HepG2 (cell line): ENCODE measurements at regions not wholly inside any gene's neighbourhood (a gene's known extent, or its start where the extent isn't known, plus 50 kb on each side); places are given as distances from the start of the nearest gene placed in this dataset.

Experiments
- ATAC-seq: fragments of 200-7000 bp; cut with Tn5 transposase; 3 replicates; pipeline ENCODE4 v1.9.1; 2020; ENCODE audit warnings: mild to moderate bottlenecking, moderate library complexity
- BruUV-seq: library from RNA; stranded (reverse); fragments of 400-500 nt; replicated peaks from 2 replicates; lab custom pipeline; 2021; lab: Mats Ljungman, UMichigan
- CTCF ChIA-PET: fragments of 300-600 bp; formaldehyde crosslinking; extraction: SDS; loops from one replicate; lab custom pipeline; 2021; ENCODE audit warnings: low total read pairs, inconsistent platforms, low intra/inter-chr PET ratio; lab: Yijun Ruan, JAX
- POLR2A ChIA-PET: fragments of 350-600 bp; sonication (Branson Sonifier 250); formaldehyde crosslinking; loops from one replicate; lab custom pipeline; 2020; ENCODE audit warnings: antibody characterized with exemption, inconsistent platforms; lab: Yijun Ruan, JAX
- DNase-seq: peaks from one replicate; pipeline ENCODE4 v3.0.0-alpha.2; 2015; ENCODE audit warnings: low spot score
- FAIRE-seq: peaks from 3 replicates; lab custom pipeline; 2011; peaks lifted over from hg19 to GRCh38; lab: Jason Lieb, UNC
- H2AFZ ChIP-seq: one replicate; pipeline ENCODE4 v1.6.1; 2011; ENCODE audit warnings: low read length, inconsistent platforms
- H3K27ac ChIP-seq: fragments of 300-600 bp; 3 replicates; pipeline ENCODE4 v1.8.0; 2011; ENCODE audit warnings: mixed run types, mild to moderate bottlenecking, mixed read lengths, low read length, inconsistent platforms; ENCODE audit not compliant: insufficient read depth; ENCODE audit errors: extremely low read length
- H3K27me3 ChIP-seq, 2 experiments: fragments of 200-600 bp in 1 of 2; 2 replicates in 1 of 2; 3 replicates in 1 of 2; pipeline versions ENCODE4 v1.6.0 to v1.8.0; 2011; ENCODE audit warnings: low read length in 2 of 2, mild to moderate bottlenecking in 2 of 2, moderate library complexity in 2 of 2, inconsistent platforms in 1 of 2; ENCODE audit not compliant: insufficient read depth in 2 of 2, control insufficient read depth in 1 of 2
- H3K36me3 ChIP-seq, 2 experiments: fragments of 200-600 bp in 1 of 2; replicated peaks in 1 of 2; 2 replicates in 1 of 2; 3 replicates in 1 of 2; pipeline versions ENCODE4 v1.5.1 to v1.8.0; 2011; ENCODE audit warnings: low read length in 2 of 2, inconsistent platforms in 1 of 2; ENCODE audit not compliant: insufficient read depth in 2 of 2, control insufficient read depth in 1 of 2
- H3K4me1 ChIP-seq: 2 replicates; pipeline ENCODE4 v1.5.1; 2012; ENCODE audit warnings: low read length, inconsistent platforms; ENCODE audit not compliant: insufficient read depth
- H3K4me2 ChIP-seq: 2 replicates; pipeline ENCODE4 v1.6.0; 2011; ENCODE audit warnings: low read depth, low read length, inconsistent platforms
- H3K4me3 ChIP-seq, 3 experiments: fragments of 200-600 bp in 1 of 3; sonication (generic), shearing (Covaris generic) in 1 of 3; replicated peaks in 1 of 3; 2 replicates each; pipeline ENCODE4 v1.5.1; 2011 to 2016; ENCODE audit warnings: low read length in 3 of 3, inconsistent platforms in 2 of 3, low read depth in 2 of 3, mild to moderate bottlenecking in 2 of 3, control low read depth in 1 of 3, mixed read lengths in 1 of 3; ENCODE audit not compliant: insufficient read depth in 1 of 3
- H3K79me2 ChIP-seq: one replicate; pipeline ENCODE4 v1.6.1; 2011; ENCODE audit warnings: low read length, inconsistent platforms; ENCODE audit not compliant: insufficient read depth
- H3K9ac ChIP-seq: 2 replicates; pipeline ENCODE4 v1.6.0; 2011; ENCODE audit warnings: mild to moderate bottlenecking, low read depth, low read length, inconsistent platforms; ENCODE audit not compliant: insufficient read depth
- H3K9me3 ChIP-seq: 2 replicates; pipeline ENCODE4 v1.5.1; 2012; ENCODE audit warnings: mild to moderate bottlenecking, low read length
- H4K20me1 ChIP-seq: 2 replicates; pipeline ENCODE4 v1.6.0; 2011; ENCODE audit warnings: inconsistent platforms, mild to moderate bottlenecking, low read length, moderate library complexity; ENCODE audit not compliant: insufficient read depth
- BORCS8-MEF2B ChIP-seq: sonication (generic); formaldehyde crosslinking; IDR thresholded peaks from 2 replicates; pipeline ENCODE4 v1.8.0; 2022; ENCODE audit warnings: mild to moderate bottlenecking, missing genetic modification reagents
- EED ChIP-seq: sonication (generic); formaldehyde crosslinking; IDR thresholded peaks from 2 replicates; pipeline ENCODE4 v1.5.0; 2020; ENCODE audit warnings: mild to moderate bottlenecking, missing genetic modification reagents
- HNRNPK ChIP-seq: fragments of 200-400 bp; formaldehyde crosslinking; IDR thresholded peaks from 2 replicates; pipeline ENCODE4 v1.6.1; 2018; ENCODE audit warnings: low read length, low read depth, moderate library complexity, mild to moderate bottlenecking; ENCODE audit not compliant: poor library complexity, severe bottlenecking
- SMAD3 ChIP-seq: sonication (generic); formaldehyde crosslinking; IDR thresholded peaks from 2 replicates; pipeline ENCODE4 v1.4.0; 2020; ENCODE audit warnings: missing genetic modification reagents
- YEATS4 ChIP-seq: sonication (generic); formaldehyde crosslinking; IDR thresholded peaks from 2 replicates; pipeline ENCODE4 v1.4.0; 2020; ENCODE audit warnings: missing genetic modification reagents, borderline replicate concordance
- ZNF17 ChIP-seq: sonication (generic); formaldehyde crosslinking; IDR thresholded peaks from 2 replicates; pipeline ENCODE4 v1.5.0; 2020; ENCODE audit warnings: mild to moderate bottlenecking, missing genetic modification reagents
- ZNF260 ChIP-seq: sonication (generic); formaldehyde crosslinking; IDR thresholded peaks from 2 replicates; pipeline ENCODE4 v1.4.0; 2020; ENCODE audit warnings: missing genetic modification reagents, low read depth, mild to moderate bottlenecking, borderline replicate concordance
- ZNF577 ChIP-seq: sonication (generic); formaldehyde crosslinking; IDR thresholded peaks from 2 replicates; pipeline ENCODE4 v1.4.0; 2020; ENCODE audit warnings: mild to moderate bottlenecking, low read depth, missing genetic modification reagents, borderline replicate concordance
- ZNF670 ChIP-seq: sonication (generic); formaldehyde crosslinking; IDR thresholded peaks from 2 replicates; pipeline ENCODE4 v1.8.0; 2022; ENCODE audit warnings: mild to moderate bottlenecking, missing genetic modification reagents, borderline replicate concordance
- ZNF773 ChIP-seq: sonication (generic); formaldehyde crosslinking; IDR thresholded peaks from 2 replicates; pipeline ENCODE4 v1.4.0; 2020; ENCODE audit warnings: missing genetic modification reagents, borderline replicate concordance
- in situ Hi-C: cut with HindIII; loops from 2 replicates; pipeline ENCODE4 v1.10.0; 2017; ENCODE audit warnings: low pct_unique_long_range_greater_than_20kb; ENCODE audit not compliant: extremely low pct_ligation_motif_present
- intact Hi-C: fragments of 100-400 bp; cut with micrococcal nuclease; formaldehyde crosslinking; loops from one replicate; pipeline ENCODE4 v1.10.0; 2022; ENCODE audit not compliant: unreplicated experiment
- TF ChIP-seq, protein P1 (sequence below): sonication (generic); formaldehyde crosslinking; IDR thresholded peaks from 2 replicates; pipeline ENCODE4 v1.9.0; 2022; ENCODE audit warnings: missing genetic modification reagents, mild to moderate bottlenecking, borderline replicate concordance
- TF ChIP-seq, protein P2 (sequence below): sonication (generic); formaldehyde crosslinking; IDR thresholded peaks from 2 replicates; pipeline ENCODE4 v1.9.0; 2021; ENCODE audit warnings: missing genetic modification reagents, borderline replicate concordance
- TF ChIP-seq, protein P3 (sequence below): IDR thresholded peaks from 2 replicates; pipeline ENCODE4 v1.6.1; 2016; ENCODE audit warnings: missing compliant biosample characterization, missing genetic modification reagents, borderline replicate concordance
- TF ChIP-seq, protein P4 (sequence below): sonication (generic); formaldehyde crosslinking; IDR thresholded peaks from 2 replicates; pipeline ENCODE4 v1.9.0; 2021; ENCODE audit warnings: missing genetic modification reagents, mild to moderate bottlenecking, borderline replicate concordance
- TF ChIP-seq, protein P5 (sequence below): IDR thresholded peaks from 2 replicates; pipeline ENCODE4 v1.6.1; 2016; ENCODE audit warnings: missing biosample characterization, missing genetic modification reagents, low read depth

DNA sequence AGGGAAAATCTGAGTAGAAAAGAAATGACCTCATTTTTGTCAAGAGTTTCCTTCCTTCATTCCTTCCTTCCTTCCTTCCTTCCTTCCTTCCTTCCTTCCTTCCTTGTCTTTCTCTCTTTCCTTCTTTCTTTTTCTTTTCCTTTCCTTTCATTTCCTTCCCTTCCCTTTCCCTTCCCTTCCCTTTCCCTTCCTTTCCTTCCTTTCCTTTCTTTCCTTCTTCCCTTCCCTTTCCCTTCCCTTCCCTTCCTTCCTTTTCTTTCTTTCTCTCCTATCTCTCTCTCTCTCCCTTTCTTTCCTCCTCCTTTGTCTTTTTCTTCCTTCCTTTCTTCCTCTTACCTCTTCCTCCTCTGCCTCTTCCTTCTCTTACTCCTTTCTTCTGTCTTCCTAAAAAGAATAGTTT is 347.6 kb downstream of the FAM47A start:
- Histone ChIP-seq H3K4me2 (no peak overlapping the region), H3K9ac (no peak overlapping the region), H2AFZ (no peak overlapping the region), H3K27me3 (no peaks in the 10 kb centered on the region), H3K27ac (no peak overlapping the region), H4K20me1 (no peaks in the 10 kb centered on the region), H3K4me1 (no peaks in the 10 kb centered on the region), H3K79me2 (no peaks in the 10 kb centered on the region), H3K4me3 (no peak overlapping the region), H3K36me3 (no peaks in the 10 kb centered on the region), H3K9me3 (peaks cover 10% of the 10 kb centered on the region)
- ATAC-seq, result no peak
- no peak for FAIRE-seq
- TF ChIP-seq ZNF670 (CRISPR knock-in tag) (no peak), ZNF773 (CRISPR knock-in tag) (no peak), ZNF260 (no peak), EED (CRISPR knock-in tag) (no peak), HNRNPK (no peak), SMAD3 (CRISPR knock-in tag) (no peak), YEATS4 (no peak), BORCS8-MEF2B (no peak), ZNF17 (CRISPR knock-in tag) (no peak), ZNF577 (CRISPR knock-in tag) (no peak)
- TF ChIP-seq, protein P1, sequence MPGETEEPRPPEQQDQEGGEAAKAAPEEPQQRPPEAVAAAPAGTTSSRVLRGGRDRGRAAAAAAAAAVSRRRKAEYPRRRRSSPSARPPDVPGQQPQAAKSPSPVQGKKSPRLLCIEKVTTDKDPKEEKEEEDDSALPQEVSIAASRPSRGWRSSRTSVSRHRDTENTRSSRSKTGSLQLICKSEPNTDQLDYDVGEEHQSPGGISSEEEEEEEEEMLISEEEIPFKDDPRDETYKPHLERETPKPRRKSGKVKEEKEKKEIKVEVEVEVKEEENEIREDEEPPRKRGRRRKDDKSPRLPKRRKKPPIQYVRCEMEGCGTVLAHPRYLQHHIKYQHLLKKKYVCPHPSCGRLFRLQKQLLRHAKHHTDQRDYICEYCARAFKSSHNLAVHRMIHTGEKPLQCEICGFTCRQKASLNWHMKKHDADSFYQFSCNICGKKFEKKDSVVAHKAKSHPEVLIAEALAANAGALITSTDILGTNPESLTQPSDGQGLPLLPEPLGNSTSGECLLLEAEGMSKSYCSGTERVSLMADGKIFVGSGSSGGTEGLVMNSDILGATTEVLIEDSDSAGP (CRISPR knock-in tag), result no peak
- TF ChIP-seq, protein P2, sequence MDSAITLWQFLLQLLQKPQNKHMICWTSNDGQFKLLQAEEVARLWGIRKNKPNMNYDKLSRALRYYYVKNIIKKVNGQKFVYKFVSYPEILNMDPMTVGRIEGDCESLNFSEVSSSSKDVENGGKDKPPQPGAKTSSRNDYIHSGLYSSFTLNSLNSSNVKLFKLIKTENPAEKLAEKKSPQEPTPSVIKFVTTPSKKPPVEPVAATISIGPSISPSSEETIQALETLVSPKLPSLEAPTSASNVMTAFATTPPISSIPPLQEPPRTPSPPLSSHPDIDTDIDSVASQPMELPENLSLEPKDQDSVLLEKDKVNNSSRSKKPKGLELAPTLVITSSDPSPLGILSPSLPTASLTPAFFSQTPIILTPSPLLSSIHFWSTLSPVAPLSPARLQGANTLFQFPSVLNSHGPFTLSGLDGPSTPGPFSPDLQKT (CRISPR knock-in tag), result no peak
- TF ChIP-seq, protein P3, sequence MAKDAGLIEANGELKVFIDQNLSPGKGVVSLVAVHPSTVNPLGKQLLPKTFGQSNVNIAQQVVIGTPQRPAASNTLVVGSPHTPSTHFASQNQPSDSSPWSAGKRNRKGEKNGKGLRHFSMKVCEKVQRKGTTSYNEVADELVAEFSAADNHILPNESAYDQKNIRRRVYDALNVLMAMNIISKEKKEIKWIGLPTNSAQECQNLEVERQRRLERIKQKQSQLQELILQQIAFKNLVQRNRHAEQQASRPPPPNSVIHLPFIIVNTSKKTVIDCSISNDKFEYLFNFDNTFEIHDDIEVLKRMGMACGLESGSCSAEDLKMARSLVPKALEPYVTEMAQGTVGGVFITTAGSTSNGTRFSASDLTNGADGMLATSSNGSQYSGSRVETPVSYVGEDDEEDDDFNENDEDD (CRISPR knock-in tag), result no peak
- TF ChIP-seq, protein P4, sequence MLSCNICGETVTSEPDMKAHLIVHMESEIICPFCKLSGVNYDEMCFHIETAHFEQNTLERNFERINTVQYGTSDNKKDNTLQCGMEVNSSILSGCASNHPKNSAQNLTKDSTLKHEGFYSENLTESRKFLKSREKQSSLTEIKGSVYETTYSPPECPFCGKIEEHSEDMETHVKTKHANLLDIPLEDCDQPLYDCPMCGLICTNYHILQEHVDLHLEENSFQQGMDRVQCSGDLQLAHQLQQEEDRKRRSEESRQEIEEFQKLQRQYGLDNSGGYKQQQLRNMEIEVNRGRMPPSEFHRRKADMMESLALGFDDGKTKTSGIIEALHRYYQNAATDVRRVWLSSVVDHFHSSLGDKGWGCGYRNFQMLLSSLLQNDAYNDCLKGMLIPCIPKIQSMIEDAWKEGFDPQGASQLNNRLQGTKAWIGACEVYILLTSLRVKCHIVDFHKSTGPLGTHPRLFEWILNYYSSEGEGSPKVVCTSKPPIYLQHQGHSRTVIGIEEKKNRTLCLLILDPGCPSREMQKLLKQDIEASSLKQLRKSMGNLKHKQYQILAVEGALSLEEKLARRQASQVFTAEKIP (CRISPR knock-in tag), result no peak
- TF ChIP-seq, protein P5, sequence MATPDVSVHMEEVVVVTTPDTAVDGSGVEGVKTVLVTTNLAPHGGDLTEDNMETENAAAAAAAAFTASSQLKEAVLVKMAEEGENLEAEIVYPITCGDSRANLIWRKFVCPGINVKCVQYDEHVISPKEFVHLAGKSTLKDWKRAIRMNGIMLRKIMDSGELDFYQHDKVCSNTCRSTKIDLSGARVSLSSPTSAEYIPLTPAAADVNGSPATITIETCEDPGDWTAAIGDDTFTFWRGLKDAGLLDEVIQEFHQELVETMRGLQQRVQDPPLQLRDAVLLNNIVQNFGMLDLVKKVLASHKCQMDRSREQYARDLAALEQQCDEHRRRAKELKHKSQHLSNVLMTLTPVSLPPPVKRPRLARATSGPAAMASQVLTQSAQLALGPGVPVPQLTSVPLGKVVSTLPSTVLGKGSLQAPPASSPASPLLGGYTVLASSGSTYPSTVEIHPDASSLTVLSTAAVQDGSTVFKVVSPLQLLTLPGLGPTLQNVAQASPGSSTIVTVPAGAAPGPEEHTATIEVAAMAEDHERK (CRISPR knock-in tag), result no peak
- POLR2A ChIA-PET, result no interaction called here
- no peak for DNase-seq
- BruUV-seq, result no TSS peak
- in situ Hi-C loops (no loop called here), intact Hi-C loops (no loop called here)
- CTCF ChIA-PET, result no interaction called here
